H1 (cell line): ENCODE measurements at regions not wholly inside any gene's neighbourhood (a gene's known extent, or its start where the extent isn't known, plus 50 kb on each side); places are given as distances from the start of the nearest gene placed in this dataset.

Experiments
- CTCF ChIA-PET: fragments of 300-600 bp; sonication (Branson Sonifier 250); formaldehyde crosslinking; loops from one replicate; lab custom pipeline; 2021; ENCODE audit not compliant: partially characterized antibody; lab: Charles Lee
- POLR2A ChIA-PET: fragments of 300-600 bp; sonication (Branson Sonifier 250); formaldehyde crosslinking; loops from one replicate; lab custom pipeline; 2021; ENCODE audit warnings: inconsistent platforms; ENCODE audit not compliant: partially characterized antibody; lab: Charles Lee
- DNase-seq, 2 experiments: peaks; one replicate each; pipeline versions ENCODE4 v3.0.0 to v3.0.0-alpha.2; 2010 to 2022; ENCODE audit warnings: low spot score in 2 of 2, low read depth in 1 of 2, mixed read lengths in 1 of 2
- FAIRE-seq: peaks from 2 replicates; lab custom pipeline; 2011; peaks lifted over from hg19 to GRCh38; lab: Jason Lieb, UNC
- H2AFZ ChIP-seq: 2 replicates; pipeline ENCODE4 v1.8.1; 2012; ENCODE audit warnings: low read length, inconsistent platforms
- H2AK5ac ChIP-seq: 2 replicates; pipeline ENCODE4 v1.6.1; 2013; ENCODE audit warnings: low read depth, low read length
- H2BK120ac ChIP-seq: replicated peaks from 2 replicates; pipeline ENCODE3; 2013; ENCODE audit warnings: low read depth, low read length, inconsistent platforms
- H2BK12ac ChIP-seq: 2 replicates; pipeline ENCODE4 v1.6.1; 2013; ENCODE audit warnings: low read depth, low read length
- H2BK15ac ChIP-seq: 2 replicates; pipeline ENCODE4 v1.6.1; 2013; ENCODE audit warnings: low read length
- H2BK20ac ChIP-seq: 2 replicates; pipeline ENCODE4 v1.6.1; 2013; ENCODE audit warnings: low read length
- H2BK5ac ChIP-seq: 2 replicates; pipeline ENCODE4 v1.6.1; 2013; ENCODE audit warnings: low read depth, low read length
- H3K14ac ChIP-seq: 2 replicates; pipeline ENCODE4 v1.6.1; 2013; ENCODE audit warnings: inconsistent platforms; ENCODE audit not compliant: insufficient read length
- H3K18ac ChIP-seq: 2 replicates; pipeline ENCODE4 v1.6.1; 2013; ENCODE audit warnings: low read length; ENCODE audit errors: extremely low read depth
- H3K23ac ChIP-seq: 2 replicates; pipeline ENCODE4 v1.6.1; 2013; ENCODE audit warnings: inconsistent platforms; ENCODE audit not compliant: insufficient read length
- H3K23me2 ChIP-seq: 2 replicates; pipeline ENCODE4 v1.6.1; 2013; ENCODE audit warnings: low read depth, low read length
- H3K27ac ChIP-seq: 2 replicates; pipeline ENCODE4 v1.6.1; 2011; ENCODE audit warnings: low read depth, low read length, inconsistent platforms
- H3K27me3 ChIP-seq, 4 experiments: replicated peaks in 1 of 4; 1 replicate in 1 of 4; 2 replicates in 3 of 4; pipeline versions ENCODE4 v1.6.1 to v1.8.1; 2011 to 2013; ENCODE audit warnings: low read length in 3 of 4, mild to moderate bottlenecking in 3 of 4, inconsistent platforms in 2 of 4, mixed read lengths in 2 of 4, moderate library complexity in 1 of 4; ENCODE audit not compliant: control insufficient read depth in 3 of 4, insufficient read depth in 3 of 4; ENCODE audit errors: extremely low read depth in 1 of 4
- H3K36me3 ChIP-seq, 4 experiments: 2 replicates each; pipeline versions ENCODE4 v1.6.1 to v1.8.1; 2011 to 2013; ENCODE audit warnings: mild to moderate bottlenecking in 4 of 4, low read length in 3 of 4, moderate library complexity in 2 of 4, control low read depth in 1 of 4, inconsistent platforms in 1 of 4; ENCODE audit not compliant: insufficient read depth in 4 of 4, control insufficient read depth in 2 of 4
- H3K4ac ChIP-seq: replicated peaks from 2 replicates; pipeline ENCODE3; 2013; ENCODE audit warnings: low read length, low read depth, mixed read lengths, inconsistent platforms; ENCODE audit not compliant: insufficient read length
- H3K4me1 ChIP-seq, 4 experiments: replicated peaks in 1 of 4; 1 replicate in 1 of 4; 2 replicates in 3 of 4; pipeline versions ENCODE4 v1.6.1 to v1.8.1; 2011 to 2013; ENCODE audit warnings: low read length in 3 of 4, inconsistent platforms in 2 of 4, mixed read lengths in 1 of 4; ENCODE audit not compliant: insufficient read depth in 4 of 4, control insufficient read depth in 3 of 4
- H3K4me2 ChIP-seq, 2 experiments: 2 replicates each; pipeline versions ENCODE4 v1.6.1 to v1.8.1; 2011 to 2013; ENCODE audit warnings: low read depth in 2 of 2, low read length in 2 of 2, control low read depth in 1 of 2, inconsistent platforms in 1 of 2, mild to moderate bottlenecking in 1 of 2; ENCODE audit not compliant: insufficient read depth in 1 of 2
- H3K4me3 ChIP-seq, 4 experiments: fragments of 200-600, 300-600 bp in 1 of 4; sonication (generic), shearing (Covaris generic), sonication (Bioruptor Twin) in 1 of 4; 2 replicates each; pipeline versions ENCODE4 v1.5.1 to v1.8.1; 2011 to 2016; ENCODE audit warnings: low read length in 4 of 4, low read depth in 3 of 4, control low read depth in 2 of 4, inconsistent platforms in 2 of 4, mild to moderate bottlenecking in 2 of 4, mixed read lengths in 1 of 4, moderate library complexity in 1 of 4; ENCODE audit not compliant: insufficient read depth in 2 of 4; ENCODE audit errors: extremely low read depth in 1 of 4
- H3K56ac ChIP-seq: replicated peaks from 2 replicates; pipeline ENCODE3; 2013; ENCODE audit warnings: low read depth, mild to moderate bottlenecking, mixed read lengths, low read length, inconsistent platforms; ENCODE audit not compliant: insufficient read length
- H3K79me1 ChIP-seq: 2 replicates; pipeline ENCODE4 v1.6.1; 2013; ENCODE audit warnings: low read depth, low read length, control low read depth
- H3K79me2 ChIP-seq, 2 experiments: 2 replicates each; pipeline versions ENCODE4 v1.6.1 to v1.8.1; 2012 to 2013; ENCODE audit warnings: low read length in 2 of 2, mild to moderate bottlenecking in 2 of 2, inconsistent platforms in 1 of 2; ENCODE audit not compliant: insufficient read depth in 2 of 2, control insufficient read depth in 1 of 2
- H3K9ac ChIP-seq, 4 experiments: replicated peaks in 1 of 4; 1 replicate in 1 of 4; 2 replicates in 3 of 4; pipeline versions ENCODE4 v1.6.1 to v1.8.1; 2011 to 2013; ENCODE audit warnings: low read depth in 3 of 4, low read length in 3 of 4, control low read depth in 2 of 4, mild to moderate bottlenecking in 2 of 4, moderate library complexity in 2 of 4, inconsistent platforms in 1 of 4; ENCODE audit errors: extremely low read depth in 1 of 4
- H3K9me3 ChIP-seq, 2 experiments: 2 replicates each; pipeline versions ENCODE4 v1.6.1 to v1.8.1; 2012 to 2013; ENCODE audit warnings: mild to moderate bottlenecking in 2 of 2, moderate library complexity in 2 of 2, control low read depth in 1 of 2, inconsistent platforms in 1 of 2, low read depth in 1 of 2, low read length in 1 of 2, mixed read lengths in 1 of 2; ENCODE audit not compliant: insufficient read depth in 2 of 2
- H4K20me1 ChIP-seq, 2 experiments: replicated peaks in 1 of 2; 2 replicates each; pipeline versions ENCODE3 to v1.8.1; 2011 to 2013; ENCODE audit warnings: inconsistent platforms in 2 of 2, low read length in 2 of 2, mild to moderate bottlenecking in 1 of 2; ENCODE audit not compliant: insufficient read depth in 2 of 2, control insufficient read depth in 1 of 2
- H4K5ac ChIP-seq: 2 replicates; pipeline ENCODE4 v1.6.1; 2013; ENCODE audit warnings: low read length, low read depth, mixed read lengths, inconsistent platforms; ENCODE audit not compliant: insufficient read length
- H4K8ac ChIP-seq: 2 replicates; pipeline ENCODE4 v1.8.0; 2013; ENCODE audit warnings: mild to moderate bottlenecking, moderate library complexity, low read length, inconsistent platforms; ENCODE audit not compliant: insufficient read depth; ENCODE audit errors: extremely low read depth
- H4K91ac ChIP-seq: replicated peaks from 2 replicates; pipeline ENCODE3; 2013; ENCODE audit warnings: low read length, mixed read lengths, inconsistent platforms; ENCODE audit not compliant: insufficient read length
- CEBPB ChIP-seq: IDR thresholded peaks from 2 replicates; pipeline ENCODE4 v1.6.1; 2012; ENCODE audit warnings: low read depth, low read length
- CHD1 ChIP-seq: IDR thresholded peaks from 2 replicates; pipeline ENCODE4 v1.6.1; 2012; ENCODE audit warnings: low read depth, low read length, improper control_type of control experiment
- EP300 ChIP-seq, 2 experiments: IDR thresholded peaks; 1 replicate in 1 of 2; 2 replicates in 1 of 2; pipeline ENCODE4 v1.6.1; 2011 to 2012; ENCODE audit warnings: low read depth in 2 of 2, low read length in 2 of 2, mild to moderate bottlenecking in 2 of 2, borderline replicate concordance in 1 of 2, inconsistent platforms in 1 of 2, moderate library complexity in 1 of 2
- EZH2 ChIP-seq: fragments of 200-600 bp; sonication (generic); IDR thresholded peaks from 2 replicates; pipeline ENCODE4 v1.7.1; 2012; ENCODE audit warnings: low read depth, mild to moderate bottlenecking, moderate library complexity, low read length, inconsistent platforms; ENCODE audit not compliant: severe bottlenecking
- KDM1A ChIP-seq: fragments of 200-600, 300-600 bp; sonication (generic); IDR thresholded peaks from 2 replicates; pipeline ENCODE4 v1.7.1; 2016; ENCODE audit warnings: mild to moderate bottlenecking, low read length, borderline replicate concordance
- MAFK ChIP-seq: IDR thresholded peaks from 2 replicates; pipeline ENCODE4 v1.6.1; 2012; ENCODE audit warnings: low read depth, mild to moderate bottlenecking, improper control_type of control experiment, low read length
- NRF1 ChIP-seq: IDR thresholded peaks from 2 replicates; pipeline ENCODE4 v1.6.1; 2011; ENCODE audit warnings: mild to moderate bottlenecking, low read depth, low read length, improper control_type of control experiment
- POLR2A ChIP-seq, 2 experiments: IDR thresholded peaks; 1 replicate in 1 of 2; 2 replicates in 1 of 2; pipeline ENCODE4 v1.6.1; 2011; ENCODE audit warnings: low read depth in 2 of 2, low read length in 2 of 2, mild to moderate bottlenecking in 2 of 2; ENCODE audit errors: control extremely low read depth in 1 of 2
- SAP30 ChIP-seq: fragments of 300-600 bp; sonication (generic); IDR thresholded peaks from 2 replicates; pipeline ENCODE4 v1.7.1; 2012; ENCODE audit warnings: low read length, moderate library complexity, mild to moderate bottlenecking, inconsistent platforms; ENCODE audit not compliant: insufficient read depth, insufficient replicate concordance
- SIRT6 ChIP-seq: IDR thresholded peaks from one replicate; pipeline ENCODE4 v1.7.1; 2012; ENCODE audit warnings: low read length, inconsistent platforms
- SRF ChIP-seq: IDR thresholded peaks from 2 replicates; pipeline ENCODE4 v1.6.1; 2011; ENCODE audit warnings: mild to moderate bottlenecking, low read depth, low read length, moderate library complexity
- TAF1 ChIP-seq: IDR thresholded peaks from 2 replicates; pipeline ENCODE4 v1.6.1; 2011; ENCODE audit warnings: mild to moderate bottlenecking, low read depth, low read length
- TAF7 ChIP-seq: optimal IDR thresholded peaks from 2 replicates; pipeline ENCODE3; 2011; ENCODE audit warnings: low read depth, mild to moderate bottlenecking, inconsistent platforms, low read length, moderate library complexity, borderline replicate concordance
- WGBS, 2 experiments: shearing (Covaris generic) in 1 of 2; methylation state at CpG; one replicate each; pipeline versions ENCODE4 v1.1.6 to v1.1.7; 2013 to 2015; ENCODE audit warnings: low lambda C conversion rate in 2 of 2, mixed read lengths in 2 of 2, inconsistent platforms in 1 of 2, low coverage in 1 of 2, missing lambda C conversion rate in 1 of 2; ENCODE audit not compliant: insufficient replicate concordance in 2 of 2, insufficient coverage in 1 of 2, insufficient read length in 1 of 2; ENCODE audit errors: extremely low coverage in 1 of 2, missing lambda C conversion rate in 1 of 2; 5-methylcytosine and 5-hydroxymethylcytosine counted together

GRCh38 chr12:88802096-88802706, 221.9 kb upstream of the KITLG start:
- Histone ChIP-seq H3K4me3 (no peak overlapping the region), H3K79me2 (no peaks in the 10 kb centered on the region), H3K4me2 (no peak overlapping the region), H4K20me1 (no peaks in the 10 kb centered on the region), H2BK5ac (no peak overlapping the region), H2AK5ac (no peak overlapping the region), H3K18ac (no peak overlapping the region), H2BK15ac (no peak overlapping the region), H4K5ac (no peak overlapping the region), H3K27me3 (no peaks in the 10 kb centered on the region), H3K9ac (no peak overlapping the region), H2AFZ (no peak overlapping the region), H2BK120ac (no peak overlapping the region), H3K79me1 (no peaks in the 10 kb centered on the region), H2BK20ac (no peak overlapping the region), H3K14ac (no peak overlapping the region), H3K36me3 (no peaks in the 10 kb centered on the region), H3K23ac (no peak overlapping the region), H4K8ac (no peak overlapping the region), H4K91ac (no peak overlapping the region), H3K23me2 (no peaks in the 10 kb centered on the region; the same call in 1 of the 2 replicates), H3K4me1 (no peaks in the 10 kb centered on the region), H3K27ac (no peak overlapping the region), H3K9me3 (0 out of 4 replicates have a peak, but pooled peaks cover 0 to 4% of the 10 kb centered on the region in 2 experiments), H3K4ac (no peak overlapping the region), H2BK12ac (no peak overlapping the region), H3K56ac (no peak overlapping the region)
- no peak for FAIRE-seq
- TF ChIP-seq CHD1 = no peak
- TF ChIP-seq SAP30 = no peak
- TF ChIP-seq CEBPB = no peak
- no peak for TF ChIP-seq TAF7
- TF ChIP-seq NRF1 = no peak
- TF ChIP-seq KDM1A = no peak
- TF ChIP-seq POLR2A (IDR thresholded peaks at IDR 0.05; ENCODE audit: control extremely low read depth in 1 of 2, low read depth in 2 of 2, low read length in 2 of 2) = no peak
- TF ChIP-seq TAF1 = no peak
- TF ChIP-seq EP300 (IDR thresholded peaks at IDR 0.05; ENCODE audit: borderline replicate concordance in 1 of 2, low read depth in 2 of 2, low read length in 2 of 2) = no peak
- no peak for TF ChIP-seq EZH2
- TF ChIP-seq SIRT6 = no peak
- no peak for TF ChIP-seq MAFK
- TF ChIP-seq SRF = no peak
- POLR2A ChIA-PET = no interaction called here
- DNase-seq = no peak
- CTCF ChIA-PET = interaction anchor here (0.6 kb wide), 1 partner anchor 154 kb away, joined by 3 read pairs; no protein-coding TSS in a partner anchor
- WGBS, 2 experiments = 97% methylated on average over 3 of the region's 3 CpGs; no CpG with 5 or more reads in 1 of the 2 experiments
